ENCODE measurements at regions not wholly inside any gene's neighbourhood (a gene's known extent, or its start where the extent isn't known, plus 50 kb on each side); places are given as distances from the start of the nearest gene placed in this dataset.
A peak's percentile ranks its signal among the peaks of the same experiment; 100 is the strongest.

DNA sequence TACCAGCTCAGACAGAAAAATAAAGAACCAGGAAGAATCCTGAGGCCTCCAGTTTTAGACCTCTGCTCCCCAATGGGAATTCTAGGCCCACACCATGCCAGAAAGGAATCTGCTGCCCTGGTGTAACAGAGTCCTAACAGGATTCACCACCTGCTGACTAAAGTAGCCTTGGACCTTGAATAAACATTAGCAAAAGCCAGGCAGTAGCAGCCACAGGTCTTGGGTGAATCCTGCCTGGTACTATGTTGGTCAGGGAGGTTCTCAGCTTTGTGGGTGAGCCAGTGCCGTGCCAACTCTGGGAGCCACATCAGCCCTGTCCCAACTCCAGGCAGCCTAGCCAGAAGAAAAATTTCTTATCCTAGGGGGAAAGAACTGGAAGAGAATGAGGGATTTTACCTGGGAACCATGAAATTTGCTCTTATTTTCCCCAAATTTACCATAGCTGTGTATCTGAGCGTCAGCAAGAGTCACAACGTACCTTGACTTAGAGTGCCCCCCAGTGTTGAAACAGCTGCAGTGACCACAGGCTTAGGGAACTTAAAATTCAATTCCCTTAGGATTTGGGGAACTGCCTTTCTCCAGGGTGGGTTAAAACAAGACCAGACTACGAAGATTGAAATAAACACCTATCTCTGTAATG is 1895.6 kb upstream of the PRR20A start:
- H3K4me3 ChIP-seq (replicated peaks in 1 of 2; ENCODE audit: low read depth in 2 of 2, low read length in 2 of 2) = no peak overlapping the region
- peak in 1 of 2 donors; percentile 1 for DNase-seq (ENCODE audit: low read depth in 2 of 2)
- TF ChIP-seq, protein P1, sequence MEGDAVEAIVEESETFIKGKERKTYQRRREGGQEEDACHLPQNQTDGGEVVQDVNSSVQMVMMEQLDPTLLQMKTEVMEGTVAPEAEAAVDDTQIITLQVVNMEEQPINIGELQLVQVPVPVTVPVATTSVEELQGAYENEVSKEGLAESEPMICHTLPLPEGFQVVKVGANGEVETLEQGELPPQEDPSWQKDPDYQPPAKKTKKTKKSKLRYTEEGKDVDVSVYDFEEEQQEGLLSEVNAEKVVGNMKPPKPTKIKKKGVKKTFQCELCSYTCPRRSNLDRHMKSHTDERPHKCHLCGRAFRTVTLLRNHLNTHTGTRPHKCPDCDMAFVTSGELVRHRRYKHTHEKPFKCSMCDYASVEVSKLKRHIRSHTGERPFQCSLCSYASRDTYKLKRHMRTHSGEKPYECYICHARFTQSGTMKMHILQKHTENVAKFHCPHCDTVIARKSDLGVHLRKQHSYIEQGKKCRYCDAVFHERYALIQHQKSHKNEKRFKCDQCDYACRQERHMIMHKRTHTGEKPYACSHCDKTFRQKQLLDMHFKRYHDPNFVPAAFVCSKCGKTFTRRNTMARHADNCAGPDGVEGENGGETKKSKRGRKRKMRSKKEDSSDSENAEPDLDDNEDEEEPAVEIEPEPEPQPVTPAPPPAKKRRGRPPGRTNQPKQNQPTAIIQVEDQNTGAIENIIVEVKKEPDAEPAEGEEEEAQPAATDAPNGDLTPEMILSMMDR (IDR thresholded peaks at IDR 0.05; ENCODE audit: low read depth, low read length) = no peak

DNA sequence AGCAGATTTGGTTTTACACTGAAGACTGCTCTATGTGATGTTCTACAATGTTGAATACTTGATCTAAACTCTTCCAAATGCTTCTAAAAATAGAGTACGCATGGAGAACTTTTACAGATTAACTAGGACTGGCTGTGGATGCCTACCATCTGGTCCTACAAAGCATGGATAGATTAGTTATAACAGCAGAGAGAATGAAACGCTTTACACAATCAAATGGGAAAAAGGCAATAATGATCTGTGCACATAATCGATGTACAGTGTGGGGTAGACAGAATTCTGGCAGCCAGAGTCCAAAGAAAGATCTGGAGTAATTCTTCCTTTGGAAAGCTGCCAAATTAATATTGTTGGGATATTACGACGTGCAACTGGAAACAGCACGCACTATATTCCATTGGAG is 1885.5 kb upstream of the PRR20A start:
- DNase-seq (ENCODE audit: low read depth in 2 of 2) = no peak
- no peak overlapping the region for H3K4me3 ChIP-seq (replicated peaks in 1 of 2; ENCODE audit: low read depth in 2 of 2, low read length in 2 of 2)
- TF ChIP-seq, protein P1 (IDR thresholded peaks at IDR 0.05; ENCODE audit: low read depth, low read length) = no peak

DNA sequence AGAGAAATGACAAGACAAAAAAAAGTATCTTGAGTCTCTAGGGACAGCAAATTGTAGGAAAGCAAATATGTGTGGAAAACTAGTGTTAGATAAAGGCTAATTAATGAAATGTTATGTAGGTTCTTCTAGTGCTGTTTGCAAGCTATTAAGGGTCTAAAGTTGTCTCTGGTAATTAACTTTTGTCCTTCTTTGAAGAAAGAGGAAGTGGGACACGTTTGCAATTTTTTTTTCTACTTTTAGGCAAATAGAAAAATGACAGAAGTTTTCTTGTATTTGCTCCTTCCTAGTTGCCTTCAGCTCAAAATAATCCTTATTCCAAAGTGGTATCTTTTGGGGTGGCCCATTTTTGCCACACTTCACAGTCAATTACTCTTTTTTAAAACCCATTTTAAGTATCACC is 1877.7 kb upstream of the PRR20A start:
- TF ChIP-seq, protein P1 (IDR thresholded peaks at IDR 0.05; ENCODE audit: low read depth, low read length) = no peak
- DNase-seq (ENCODE audit: low read depth in 2 of 2) = no peak
- no peak overlapping the region for H3K4me3 ChIP-seq (replicated peaks in 1 of 2; ENCODE audit: low read depth in 2 of 2, low read length in 2 of 2)

DNA sequence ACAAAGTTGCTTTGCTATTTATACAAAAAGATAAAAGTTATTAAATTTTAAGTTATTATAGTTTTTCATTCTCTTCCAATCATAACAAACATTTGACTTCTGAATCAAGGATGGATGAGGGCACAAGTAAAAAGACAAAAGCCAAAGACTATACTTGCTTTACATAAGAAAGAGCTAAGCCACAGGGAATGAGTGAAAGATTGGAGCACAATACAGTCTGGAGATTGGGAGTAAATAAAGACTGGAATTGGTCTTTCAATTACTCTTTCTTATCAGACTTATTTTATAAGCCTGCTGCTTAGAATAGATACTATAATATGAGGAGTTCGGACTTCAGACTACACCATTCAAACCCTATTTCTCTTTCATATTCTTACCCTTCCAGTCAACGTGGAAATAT is 1874.1 kb upstream of the PRR20A start:
- TF ChIP-seq, protein P1 (IDR thresholded peaks at IDR 0.05; ENCODE audit: low read depth, low read length) = no peak
- no peak for DNase-seq (ENCODE audit: low read depth in 2 of 2)

DNA sequence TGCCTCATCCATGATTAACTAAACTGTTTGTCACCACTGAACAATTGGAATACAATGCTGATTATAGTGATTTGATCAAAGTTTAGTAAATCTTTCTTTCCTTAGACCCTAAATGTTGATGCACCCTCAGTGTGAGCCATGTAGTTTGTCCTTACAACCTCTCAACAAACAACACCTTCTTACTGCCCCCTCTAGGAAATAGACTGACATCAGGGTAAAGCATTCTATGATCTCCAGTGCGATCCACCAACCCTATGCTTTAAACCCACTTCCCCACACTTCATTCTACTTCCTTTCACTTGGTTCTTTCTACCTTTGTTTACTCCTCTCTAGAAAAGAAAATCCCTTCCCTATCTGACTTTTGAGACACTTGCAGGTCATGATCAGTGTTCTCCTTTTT is 1842.5 kb upstream of the PRR20A start:
- TF ChIP-seq, protein P1 (IDR thresholded peaks at IDR 0.05; ENCODE audit: low read depth, low read length) = no peak
- H3K4me3 ChIP-seq (replicated peaks in 1 of 2; ENCODE audit: low read depth in 2 of 2, low read length in 2 of 2) = no peak overlapping the region

More for the DNA sequence above, 1874.1 kb upstream of the PRR20A start:
- no peak overlapping the region for H3K4me3 ChIP-seq (replicated peaks in 1 of 2; ENCODE audit: low read depth in 2 of 2, low read length in 2 of 2)

DNA sequence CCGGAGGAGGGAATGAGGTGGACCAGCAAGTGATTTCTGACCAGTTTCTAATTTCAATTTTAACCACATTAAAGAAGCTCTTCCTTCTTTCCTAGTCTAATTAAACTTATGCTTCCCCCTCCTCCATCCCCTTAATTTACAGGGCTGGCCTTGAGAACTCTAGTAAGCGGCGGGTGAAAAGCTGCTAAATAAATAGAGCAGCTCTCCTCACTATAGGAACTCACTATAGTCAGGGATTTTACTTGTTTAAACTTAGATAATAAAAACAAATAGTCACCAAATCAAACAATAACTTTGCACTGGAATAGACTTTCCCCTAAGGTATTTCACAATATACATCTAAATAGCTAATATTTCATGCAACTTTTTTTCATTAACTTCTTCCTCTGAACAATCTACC is 1838.2 kb upstream of the PRR20A start:
- TF ChIP-seq, protein P1 (IDR thresholded peaks at IDR 0.05; ENCODE audit: low read depth, low read length) = no peak
- H3K4me3 ChIP-seq (replicated peaks in 1 of 2; ENCODE audit: low read depth in 2 of 2, low read length in 2 of 2) = no peak overlapping the region
- DNase-seq (ENCODE audit: low read depth in 2 of 2) = no peak

More for the DNA sequence above, 1842.5 kb upstream of the PRR20A start:
- no peak for DNase-seq (ENCODE audit: low read depth in 2 of 2)

DNA sequence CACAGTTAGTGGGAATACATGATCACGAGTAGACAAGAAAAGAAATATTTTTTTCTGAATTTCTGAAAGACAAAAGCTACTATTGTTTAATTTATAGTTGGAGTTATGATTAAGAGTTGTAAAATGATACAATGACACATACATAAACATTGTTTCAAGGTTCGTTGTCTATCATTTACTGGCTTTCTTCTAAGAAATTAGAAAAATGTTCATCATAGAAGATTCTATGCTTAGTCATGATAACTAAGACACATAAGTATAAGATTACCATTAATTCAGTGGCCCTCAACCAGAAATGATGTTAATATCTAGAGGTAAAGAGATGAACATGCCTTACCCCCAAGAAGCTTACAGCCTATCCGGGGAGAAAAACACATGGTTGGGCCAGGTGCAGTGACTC is 1832.8 kb upstream of the PRR20A start:
- TF ChIP-seq, protein P1 (IDR thresholded peaks at IDR 0.05; ENCODE audit: low read depth, low read length) = no peak
- H3K4me3 ChIP-seq (replicated peaks in 1 of 2; ENCODE audit: low read depth in 2 of 2, low read length in 2 of 2) = no peak overlapping the region
- no peak for DNase-seq (ENCODE audit: low read depth in 2 of 2)

Data from cardiac fibroblast (primary cell).